ENCODE measurements at regions not wholly inside any gene's neighbourhood (a gene's known extent, or its start where the extent isn't known, plus 50 kb on each side); places are given as distances from the start of the nearest gene placed in this dataset.

DNA sequence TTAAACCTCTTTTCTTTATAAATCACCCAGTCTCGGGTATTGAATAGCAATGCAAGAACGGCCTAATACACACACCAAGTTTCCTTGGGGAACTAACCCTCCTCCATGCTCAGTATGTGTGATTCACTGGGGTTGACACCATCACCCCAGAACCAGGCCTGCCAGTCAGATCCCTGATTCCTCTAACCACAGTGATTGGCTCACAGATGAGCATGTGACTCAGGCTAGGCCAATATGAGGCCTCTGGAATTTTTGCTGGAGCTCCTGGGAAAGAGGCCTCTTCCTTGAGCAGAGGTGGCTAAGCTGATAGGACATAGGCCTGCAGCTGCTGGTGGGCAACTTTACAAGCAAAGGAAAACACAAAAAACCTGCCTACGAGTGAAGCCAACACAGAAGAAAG, 74.7 kb upstream of the ZBTB40 start:
- WGBS (ENCODE audit: extremely low coverage, insufficient coverage, insufficient read length), result no CpG with 5 or more reads among the region's 3 CpGs
- H3K4ac ChIP-seq (ENCODE audit: low read depth, low read length), result no peak overlapping the region
- H2AFZ ChIP-seq (ENCODE audit: insufficient read depth, low read length, poor library complexity), result no peak overlapping the region
- H3K36me3 ChIP-seq (ENCODE audit: control insufficient read depth in 1 of 2, insufficient read depth in 2 of 2, low read length in 2 of 2), result no peaks in the 10 kb centered on the region
- no peak overlapping the region for H4K12ac ChIP-seq (ENCODE audit: low read depth, low read length)
- no peak overlapping the region for H3K27ac ChIP-seq (ENCODE audit: low read depth, low read length)
- H3K23ac ChIP-seq (ENCODE audit: low read length), result no peak overlapping the region
- no peak for DNase-seq
- H3K14ac ChIP-seq (ENCODE audit: low read length), result no peak overlapping the region
- no peak overlapping the region for H3K4me2 ChIP-seq (ENCODE audit: low read length)
- H3K27me3 ChIP-seq (ENCODE audit: insufficient read depth, low read length), result no peaks in the 10 kb centered on the region
- H3K9me3 ChIP-seq (ENCODE audit: insufficient read depth, low read depth, low read length), result peaks cover 3% of the 10 kb centered on the region
- no peak overlapping the region for H2BK120ac ChIP-seq (ENCODE audit: insufficient read depth, low read length, poor library complexity)
- peaks cover 6 to 7% of the 10 kb centered on the region in 2 experiments for H3K4me1 ChIP-seq (ENCODE audit: control insufficient read depth in 1 of 2, insufficient read depth in 2 of 2, low read length in 2 of 2)
- H2AK5ac ChIP-seq (ENCODE audit: low read length), result no peak overlapping the region
- H3K79me2 ChIP-seq (ENCODE audit: control insufficient read depth, insufficient read depth, low read length, poor library complexity), result no peaks in the 10 kb centered on the region
- H4K8ac ChIP-seq (ENCODE audit: low read depth, low read length), result no peak overlapping the region
- no peaks in the 10 kb centered on the region for H3K79me1 ChIP-seq (ENCODE audit: low read length)
- H4K91ac ChIP-seq (ENCODE audit: low read depth, low read length), result no peak overlapping the region
- no peak overlapping the region for H2BK5ac ChIP-seq (ENCODE audit: low read depth, low read length, poor library complexity)
- H3K9ac ChIP-seq (ENCODE audit: low read length), result no peak overlapping the region
- H3K18ac ChIP-seq (ENCODE audit: low read length), result no peak overlapping the region
- H2BK12ac ChIP-seq (ENCODE audit: low read length), result no peak overlapping the region
- H3K4me3 ChIP-seq (ENCODE audit: low read depth, low read length), result no peak overlapping the region

DNA sequence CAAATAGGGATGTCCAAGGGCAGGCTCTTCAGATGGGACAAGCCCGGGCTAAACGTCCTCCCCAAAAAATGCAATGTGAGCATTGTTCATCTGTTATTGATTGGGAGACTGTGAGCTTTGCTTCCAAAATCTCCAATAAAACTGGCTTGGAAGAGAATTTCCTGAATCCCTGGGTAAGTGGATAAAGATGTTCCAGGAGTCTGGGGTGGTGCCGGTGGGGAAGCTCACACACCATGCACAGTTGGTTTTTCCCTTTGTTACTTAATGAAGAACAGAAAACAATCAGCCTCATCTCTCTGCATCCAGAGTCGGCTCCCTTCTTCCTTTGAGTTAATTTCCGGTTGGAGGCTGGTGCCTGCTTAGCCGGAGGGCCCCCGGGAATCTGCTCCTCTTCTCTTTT, 72.1 kb upstream of the ZBTB40 start:
- Histone ChIP-seq H3K9ac (ENCODE audit: low read length) (no peak overlapping the region), H3K79me1 (ENCODE audit: low read length) (no peaks in the 10 kb centered on the region), H3K36me3 (ENCODE audit: control insufficient read depth in 1 of 2, insufficient read depth in 2 of 2, low read length in 2 of 2) (no peaks in the 10 kb centered on the region), H3K14ac (ENCODE audit: low read length) (no peak overlapping the region), H3K4me2 (ENCODE audit: low read length) (no peak overlapping the region), H4K8ac (ENCODE audit: low read depth, low read length) (no peak overlapping the region), H4K12ac (ENCODE audit: low read depth, low read length) (no peak overlapping the region), H2BK5ac (ENCODE audit: low read depth, low read length, poor library complexity) (no peak overlapping the region), H2BK12ac (ENCODE audit: low read length) (no peak overlapping the region), H2BK120ac (ENCODE audit: insufficient read depth, low read length, poor library complexity) (no peak overlapping the region), H3K23ac (ENCODE audit: low read length) (no peak overlapping the region), H3K79me2 (ENCODE audit: control insufficient read depth, insufficient read depth, low read length, poor library complexity) (no peaks in the 10 kb centered on the region), H2AFZ (ENCODE audit: insufficient read depth, low read length, poor library complexity) (no peak overlapping the region), H4K91ac (ENCODE audit: low read depth, low read length) (no peak overlapping the region), H3K27ac (ENCODE audit: low read depth, low read length) (no peak overlapping the region), H3K27me3 (ENCODE audit: insufficient read depth, low read length) (no peaks in the 10 kb centered on the region), H3K4ac (ENCODE audit: low read depth, low read length) (no peak overlapping the region), H3K4me1 (ENCODE audit: control insufficient read depth in 1 of 2, insufficient read depth in 2 of 2, low read length in 2 of 2) (peaks cover 6 to 14% of the 10 kb centered on the region in 2 experiments), H3K9me3 (ENCODE audit: insufficient read depth, low read depth, low read length) (no peaks in the 10 kb centered on the region), H3K18ac (ENCODE audit: low read length) (no peak overlapping the region), H3K4me3 (ENCODE audit: low read depth, low read length) (no peak overlapping the region), H2AK5ac (ENCODE audit: low read length) (no peak overlapping the region)
- DNase-seq, result no peak
- WGBS (ENCODE audit: extremely low coverage, insufficient coverage, insufficient read length), result no CpG with 5 or more reads among the region's 7 CpGs

DNA sequence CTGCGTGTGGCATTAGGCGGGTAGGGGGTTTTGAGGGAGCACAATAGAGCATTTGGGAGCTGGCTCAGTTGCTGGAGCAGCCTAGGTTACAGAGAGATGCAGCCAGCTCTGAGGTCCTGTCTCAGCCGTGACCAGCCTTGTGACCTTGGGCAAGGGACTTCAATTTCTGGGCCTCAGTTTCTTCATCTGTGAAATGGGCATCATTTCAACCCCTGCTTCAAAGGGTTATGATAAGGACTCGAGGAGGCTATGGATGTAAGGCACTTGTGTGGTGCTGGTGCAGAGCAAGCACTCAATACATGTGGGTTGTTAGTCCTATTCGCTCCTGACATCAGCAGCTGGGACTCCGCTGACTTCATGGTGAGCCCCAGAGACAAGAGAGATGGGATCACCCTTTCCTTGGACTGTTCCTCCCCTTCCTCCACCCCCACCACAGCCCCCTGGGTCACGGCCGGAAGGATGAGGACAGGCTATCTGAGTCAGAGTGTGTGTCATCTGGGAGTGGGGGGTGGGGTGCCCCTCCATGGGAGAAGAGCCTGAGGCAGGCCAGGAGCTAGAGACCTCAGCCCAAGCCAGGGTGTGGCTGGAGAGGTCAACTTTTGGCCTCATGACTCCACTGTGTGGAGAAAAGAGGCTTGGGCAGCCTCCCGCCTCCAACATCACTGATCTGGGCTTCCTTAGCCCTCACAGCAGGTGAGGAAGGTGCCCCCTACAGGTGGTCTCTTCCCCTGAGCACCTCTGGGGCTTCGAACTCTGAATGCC, 71.4 kb upstream of the ZBTB40 start:
- H3K4me3 ChIP-seq (ENCODE audit: low read depth, low read length), result no peak overlapping the region
- H3K9me3 ChIP-seq (ENCODE audit: insufficient read depth, low read depth, low read length), result no peaks in the 10 kb centered on the region
- no peak overlapping the region for H3K4ac ChIP-seq (ENCODE audit: low read depth, low read length)
- DNase-seq, result no peak
- no peaks in the 10 kb centered on the region for H3K79me2 ChIP-seq (ENCODE audit: control insufficient read depth, insufficient read depth, low read length, poor library complexity)
- no peaks in the 10 kb centered on the region for H3K79me1 ChIP-seq (ENCODE audit: low read length)
- H2BK120ac ChIP-seq (ENCODE audit: insufficient read depth, low read length, poor library complexity), result no peak overlapping the region
- H3K14ac ChIP-seq (ENCODE audit: low read length), result no peak overlapping the region
- no peak overlapping the region for H3K27ac ChIP-seq (ENCODE audit: low read depth, low read length)
- H4K8ac ChIP-seq (ENCODE audit: low read depth, low read length), result no peak overlapping the region
- WGBS (ENCODE audit: extremely low coverage, insufficient coverage, insufficient read length), result no CpG with 5 or more reads among the region's 10 CpGs
- no peak overlapping the region for H2AK5ac ChIP-seq (ENCODE audit: low read length)
- H2BK12ac ChIP-seq (ENCODE audit: low read length), result peak overlapping the region; percentile 15
- no peak overlapping the region for H3K23ac ChIP-seq (ENCODE audit: low read length)
- H4K12ac ChIP-seq (ENCODE audit: low read depth, low read length), result no peak overlapping the region
- no peak overlapping the region for H3K4me2 ChIP-seq (ENCODE audit: low read length)
- peak overlapping the region; percentile 5 for H4K91ac ChIP-seq (ENCODE audit: low read depth, low read length)
- no peaks in the 10 kb centered on the region for H3K27me3 ChIP-seq (ENCODE audit: insufficient read depth, low read length)
- H3K4me1 ChIP-seq (ENCODE audit: control insufficient read depth in 1 of 2, insufficient read depth in 2 of 2, low read length in 2 of 2), result peaks cover 6 to 14% of the 10 kb centered on the region in 2 experiments
- no peak overlapping the region for H3K9ac ChIP-seq (ENCODE audit: low read length)
- H2BK5ac ChIP-seq (ENCODE audit: low read depth, low read length, poor library complexity), result no peak overlapping the region
- no peak overlapping the region for H2AFZ ChIP-seq (ENCODE audit: insufficient read depth, low read length, poor library complexity)
- H3K36me3 ChIP-seq (ENCODE audit: control insufficient read depth in 1 of 2, insufficient read depth in 2 of 2, low read length in 2 of 2), result no peaks in the 10 kb centered on the region
- H3K18ac ChIP-seq (ENCODE audit: low read length), result no peak overlapping the region

DNA sequence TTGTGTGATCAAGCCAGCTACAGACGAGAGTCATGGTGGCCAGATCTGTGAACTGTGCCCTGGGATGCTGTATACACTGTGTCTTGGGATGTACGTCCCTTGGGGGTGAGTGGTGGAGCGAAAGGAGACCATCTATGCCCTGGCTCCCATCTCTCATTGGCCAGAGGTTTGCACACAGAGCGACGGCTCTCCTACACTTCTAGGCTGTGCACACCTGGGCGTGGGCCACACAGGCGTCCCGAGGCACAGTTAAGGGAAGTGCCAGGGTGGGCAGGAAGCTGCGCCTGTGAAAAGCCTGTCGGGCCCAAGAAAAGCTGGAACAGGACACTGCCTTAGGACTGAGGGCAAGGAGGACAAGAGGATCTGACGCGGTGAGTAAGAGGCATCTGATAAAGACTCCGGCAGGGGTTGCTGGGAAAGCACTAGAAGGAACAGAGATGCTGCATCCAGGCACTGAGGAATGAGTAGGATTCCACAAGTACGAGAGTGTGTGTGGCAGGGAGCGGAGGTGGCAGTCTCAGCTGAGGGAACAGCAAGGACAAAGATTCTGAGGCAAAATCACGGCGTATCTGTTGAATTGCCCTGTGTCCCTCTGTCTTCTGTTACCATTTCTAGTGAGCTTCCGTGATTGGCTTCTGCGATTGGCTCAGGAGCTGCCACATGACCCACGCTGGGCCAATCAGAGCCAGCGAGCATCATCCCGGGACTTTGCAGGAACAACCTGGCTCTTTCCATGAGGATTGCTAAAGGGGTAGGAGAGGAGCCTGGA, 67.9 kb upstream of the ZBTB40 start:
- no peaks in the 10 kb centered on the region for H3K27me3 ChIP-seq (ENCODE audit: insufficient read depth, low read length)
- H3K4ac ChIP-seq (ENCODE audit: low read depth, low read length), result no peak overlapping the region

More for the DNA sequence above, 67.9 kb upstream of the ZBTB40 start:
- no peak overlapping the region for H2AK5ac ChIP-seq (ENCODE audit: low read length)
- H2AFZ ChIP-seq (ENCODE audit: insufficient read depth, low read length, poor library complexity), result no peak overlapping the region
- H2BK12ac ChIP-seq (ENCODE audit: low read length), result no peak overlapping the region
- H4K12ac ChIP-seq (ENCODE audit: low read depth, low read length), result no peak overlapping the region
- no peak overlapping the region for H4K91ac ChIP-seq (ENCODE audit: low read depth, low read length)
- no peaks in the 10 kb centered on the region for H3K36me3 ChIP-seq (ENCODE audit: control insufficient read depth in 1 of 2, insufficient read depth in 2 of 2, low read length in 2 of 2)
- no peak overlapping the region for H3K4me2 ChIP-seq (ENCODE audit: low read length)
- no peaks in the 10 kb centered on the region for H3K9me3 ChIP-seq (ENCODE audit: insufficient read depth, low read depth, low read length)
- H3K9ac ChIP-seq (ENCODE audit: low read length), result no peak overlapping the region
- H2BK5ac ChIP-seq (ENCODE audit: low read depth, low read length, poor library complexity), result no peak overlapping the region
- no peak overlapping the region for H3K18ac ChIP-seq (ENCODE audit: low read length)
- peaks cover 7% of the 10 kb centered on the region for H3K79me1 ChIP-seq (ENCODE audit: low read length)
- no peak overlapping the region for H3K4me3 ChIP-seq (ENCODE audit: low read depth, low read length)
- H2BK120ac ChIP-seq (ENCODE audit: insufficient read depth, low read length, poor library complexity), result no peak overlapping the region
- H3K23ac ChIP-seq (ENCODE audit: low read length), result no peak overlapping the region
- no peak overlapping the region for H3K27ac ChIP-seq (ENCODE audit: low read depth, low read length)
- no peak overlapping the region for H4K8ac ChIP-seq (ENCODE audit: low read depth, low read length)
- no CpG with 5 or more reads among the region's 22 CpGs for WGBS (ENCODE audit: extremely low coverage, insufficient coverage, insufficient read length)
- H3K79me2 ChIP-seq (ENCODE audit: control insufficient read depth, insufficient read depth, low read length, poor library complexity), result no peaks in the 10 kb centered on the region
- DNase-seq, result peak; percentile 33 to 60
- no peak overlapping the region for H3K14ac ChIP-seq (ENCODE audit: low read length)
- H3K4me1 ChIP-seq (ENCODE audit: control insufficient read depth in 1 of 2, insufficient read depth in 2 of 2, low read length in 2 of 2), result peaks cover 10 to 19% of the 10 kb centered on the region in 2 experiments
